Keratinocyte (primary cell): ENCODE measurements at regions not wholly inside any gene's neighbourhood (a gene's known extent, or its start where the extent isn't known, plus 50 kb on each side); places are given as distances from the start of the nearest gene placed in this dataset.

Experiments used
- DNase-seq: peaks from one replicate; pipeline ENCODE4 v3.0.0-alpha.2; 2011; ENCODE audit warnings: low read depth, missing footprints, low spot score
- FAIRE-seq: peaks from 2 replicates; lab custom pipeline; 2011; peaks lifted over from hg19 to GRCh38; lab: Jason Lieb, UNC
- H2AFZ ChIP-seq: 2 replicates; pipeline ENCODE4 v1.6.0; 2012; ENCODE audit warnings: low read length, control low read depth, inconsistent platforms; ENCODE audit not compliant: control insufficient read depth
- H3K27ac ChIP-seq: 2 replicates; pipeline ENCODE4 v1.5.1; 2011; ENCODE audit warnings: low read length; ENCODE audit not compliant: control insufficient read depth, insufficient read depth
- H3K27me3 ChIP-seq: 3 replicates; pipeline ENCODE4 v1.6.0; 2011; ENCODE audit warnings: low read length; ENCODE audit not compliant: control insufficient read depth, insufficient read depth; ENCODE audit errors: extremely low read depth
- H3K36me3 ChIP-seq, 2 experiments: 2 replicates in 1 of 2; 3 replicates in 1 of 2; pipeline ENCODE4 v1.5.1; 2011; ENCODE audit warnings: low read length in 2 of 2, mild to moderate bottlenecking in 1 of 2; ENCODE audit not compliant: control insufficient read depth in 2 of 2, insufficient read depth in 2 of 2; ENCODE audit errors: extremely low read depth in 1 of 2
- H3K4me1 ChIP-seq: 3 replicates; pipeline ENCODE4 v1.5.1; 2011; ENCODE audit warnings: low read length; ENCODE audit not compliant: control insufficient read depth, insufficient read depth; ENCODE audit errors: extremely low read depth
- H3K4me2 ChIP-seq: 3 replicates; pipeline ENCODE4 v1.6.0; 2011; ENCODE audit warnings: low read depth, low read length; ENCODE audit not compliant: control insufficient read depth, insufficient read depth; ENCODE audit errors: extremely low read depth
- H3K4me3 ChIP-seq, 3 experiments: fragments of 200-600 bp in 1 of 3; sonication (generic) in 1 of 3; 2 replicates in 2 of 3; 3 replicates in 1 of 3; pipeline ENCODE4 v1.5.1; 2011 to 2016; ENCODE audit warnings: low read length in 3 of 3, mild to moderate bottlenecking in 3 of 3, control low read depth in 2 of 3, inconsistent platforms in 1 of 3, low read depth in 1 of 3, mixed read lengths in 1 of 3, mixed run types in 1 of 3, moderate library complexity in 1 of 3; ENCODE audit not compliant: control insufficient read depth in 2 of 3, insufficient read depth in 2 of 3; ENCODE audit errors: extremely low read depth in 1 of 3
- H3K79me2 ChIP-seq: 2 replicates; pipeline ENCODE4 v1.6.0; 2012; ENCODE audit warnings: low read length; ENCODE audit not compliant: control insufficient read depth, insufficient read depth
- H3K9ac ChIP-seq: 3 replicates; pipeline ENCODE4 v1.6.0; 2011; ENCODE audit warnings: low read length; ENCODE audit not compliant: control insufficient read depth, insufficient read depth; ENCODE audit errors: extremely low read depth
- H3K9me1 ChIP-seq: 3 replicates; pipeline ENCODE4 v1.6.0; 2011; ENCODE audit warnings: low read length; ENCODE audit not compliant: control insufficient read depth, insufficient read depth; ENCODE audit errors: extremely low read depth
- H3K9me3 ChIP-seq: 2 replicates; pipeline ENCODE4 v1.5.1; 2012; ENCODE audit warnings: low read depth, low read length; ENCODE audit not compliant: control insufficient read depth
- H4K20me1 ChIP-seq: 3 replicates; pipeline ENCODE4 v1.6.0; 2011; ENCODE audit warnings: low read length; ENCODE audit not compliant: control insufficient read depth, insufficient read depth; ENCODE audit errors: extremely low read depth
- EZH2 ChIP-seq: IDR thresholded peaks from one replicate; pipeline ENCODE4 v1.6.1; 2012; ENCODE audit warnings: inconsistent platforms, mild to moderate bottlenecking, low read length, moderate library complexity
- dilution Hi-C: fragments of 300-500 bp; cut with MboI; formaldehyde crosslinking; loops from one replicate; pipeline ENCODE4 v1.7.0; 2020; ENCODE audit warnings: low sequenced_read_pairs; ENCODE audit not compliant: extremely low pct_ligation_motif_present
- TF ChIP-seq, protein P1 (sequence below), 3 experiments: IDR thresholded peaks in 1 of 3; conservative IDR thresholded peaks in 1 of 3; optimal IDR thresholded peaks in 1 of 3; 2 replicates in 2 of 3; 3 replicates in 1 of 3; pipeline versions ENCODE3 to v1.5.1; 2011; ENCODE audit warnings: low read length in 3 of 3, mild to moderate bottlenecking in 3 of 3, moderate library complexity in 2 of 3, control low read depth in 1 of 3, inconsistent platforms in 1 of 3; ENCODE audit not compliant: insufficient read depth in 2 of 3; ENCODE audit errors: extremely low read depth in 1 of 3

DNA sequence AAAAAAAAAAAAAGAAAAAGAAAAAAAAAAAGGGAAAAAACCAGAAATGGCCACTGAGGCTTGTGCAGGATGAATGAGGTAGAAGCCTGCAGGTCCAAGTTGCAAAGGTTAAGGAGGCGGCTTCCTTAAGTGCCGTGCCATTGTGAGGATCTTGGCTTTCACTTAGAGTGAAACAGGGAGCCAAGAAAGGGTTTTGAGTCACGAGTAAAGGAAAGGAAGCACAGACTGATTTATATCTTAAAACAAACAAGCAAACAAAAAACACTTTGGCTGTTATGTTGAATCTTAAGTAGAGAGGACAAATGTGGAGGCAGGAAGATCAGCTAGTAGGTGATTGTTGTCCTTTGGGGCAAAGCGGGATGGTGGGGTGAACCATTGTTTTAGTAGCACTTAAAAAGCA, 749.7 kb upstream of the SOX11 start:
- Histone ChIP-seq H3K9me3 (no peaks in the 10 kb centered on the region), H4K20me1 (no peaks in the 10 kb centered on the region), H2AFZ (no peak overlapping the region), H3K4me3 (no peak overlapping the region), H3K27me3 (no peaks in the 10 kb centered on the region), H3K79me2 (no peaks in the 10 kb centered on the region), H3K9me1 (no peaks in the 10 kb centered on the region), H3K9ac (no peak overlapping the region), H3K4me1 (no peaks in the 10 kb centered on the region), H3K36me3 (no peaks in the 10 kb centered on the region), H3K27ac (no peak overlapping the region), H3K4me2 (no peak overlapping the region)
- no peak for FAIRE-seq
- no peak for DNase-seq
- dilution Hi-C loops: no loop called here
- TF ChIP-seq, protein P1, sequence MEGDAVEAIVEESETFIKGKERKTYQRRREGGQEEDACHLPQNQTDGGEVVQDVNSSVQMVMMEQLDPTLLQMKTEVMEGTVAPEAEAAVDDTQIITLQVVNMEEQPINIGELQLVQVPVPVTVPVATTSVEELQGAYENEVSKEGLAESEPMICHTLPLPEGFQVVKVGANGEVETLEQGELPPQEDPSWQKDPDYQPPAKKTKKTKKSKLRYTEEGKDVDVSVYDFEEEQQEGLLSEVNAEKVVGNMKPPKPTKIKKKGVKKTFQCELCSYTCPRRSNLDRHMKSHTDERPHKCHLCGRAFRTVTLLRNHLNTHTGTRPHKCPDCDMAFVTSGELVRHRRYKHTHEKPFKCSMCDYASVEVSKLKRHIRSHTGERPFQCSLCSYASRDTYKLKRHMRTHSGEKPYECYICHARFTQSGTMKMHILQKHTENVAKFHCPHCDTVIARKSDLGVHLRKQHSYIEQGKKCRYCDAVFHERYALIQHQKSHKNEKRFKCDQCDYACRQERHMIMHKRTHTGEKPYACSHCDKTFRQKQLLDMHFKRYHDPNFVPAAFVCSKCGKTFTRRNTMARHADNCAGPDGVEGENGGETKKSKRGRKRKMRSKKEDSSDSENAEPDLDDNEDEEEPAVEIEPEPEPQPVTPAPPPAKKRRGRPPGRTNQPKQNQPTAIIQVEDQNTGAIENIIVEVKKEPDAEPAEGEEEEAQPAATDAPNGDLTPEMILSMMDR (optimal IDR thresholded peaks at IDR 0.05 in 1 of 3, IDR thresholded peaks at IDR 0.05 in 1 of 3, conservative IDR thresholded peaks at IDR 0.05 in 1 of 3; ENCODE audit: extremely low read depth in 1 of 3, insufficient read depth in 2 of 3, low read length in 3 of 3): no peak
- TF ChIP-seq EZH2: no peak

DNA sequence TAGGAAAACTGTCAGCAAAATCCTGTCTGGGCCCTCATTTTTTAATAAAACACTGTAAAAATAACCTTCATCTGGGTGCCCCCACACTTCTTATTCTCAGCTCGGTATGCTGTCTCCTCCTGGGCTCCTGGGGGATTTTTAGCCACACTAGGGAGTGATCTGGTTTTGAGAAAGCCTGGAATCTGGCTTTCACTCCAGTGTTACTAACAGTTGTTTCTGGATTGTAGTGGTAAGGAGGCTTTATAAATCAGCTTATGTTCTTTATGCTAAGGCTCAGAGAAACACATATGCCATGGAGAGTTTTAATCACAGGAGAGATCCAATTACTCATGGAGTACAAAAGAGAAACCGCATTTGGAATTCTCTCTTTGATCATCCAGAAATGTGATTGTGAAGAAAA, 744.3 kb upstream of the SOX11 start:
- no peak for DNase-seq
- no peak for FAIRE-seq
- dilution Hi-C loops: no loop called here

More for the DNA sequence above, 744.3 kb upstream of the SOX11 start:
- Histone ChIP-seq H3K9me1 (no peaks in the 10 kb centered on the region), H3K9ac (no peak overlapping the region), H3K4me2 (no peak overlapping the region), H4K20me1 (no peaks in the 10 kb centered on the region), H3K27ac (no peak overlapping the region), H3K79me2 (no peaks in the 10 kb centered on the region), H3K4me1 (no peaks in the 10 kb centered on the region), H3K9me3 (no peaks in the 10 kb centered on the region), H3K27me3 (no peaks in the 10 kb centered on the region), H3K4me3 (no peak overlapping the region), H2AFZ (no peak overlapping the region), H3K36me3 (no peaks in the 10 kb centered on the region)
- TF ChIP-seq, protein P1 (optimal IDR thresholded peaks at IDR 0.05 in 1 of 3, IDR thresholded peaks at IDR 0.05 in 1 of 3, conservative IDR thresholded peaks at IDR 0.05 in 1 of 3; ENCODE audit: extremely low read depth in 1 of 3, insufficient read depth in 2 of 3, low read length in 3 of 3): no peak
- TF ChIP-seq EZH2: no peak
